NCI-H82 treated with DMSO at 0.1 percent for 48 hours (cell line): ENCODE measurements at regions not wholly inside any gene's neighbourhood (a gene's known extent, or its start where the extent isn't known, plus 50 kb on each side); places are given as distances from the start of the nearest gene placed in this dataset.

ENCODE experiments used
- DNase-seq: peaks from one replicate; lab custom pipeline; 2025; ENCODE audit not compliant: unreplicated experiment; lab: John Stamatoyannopoulos, UW

DNA sequence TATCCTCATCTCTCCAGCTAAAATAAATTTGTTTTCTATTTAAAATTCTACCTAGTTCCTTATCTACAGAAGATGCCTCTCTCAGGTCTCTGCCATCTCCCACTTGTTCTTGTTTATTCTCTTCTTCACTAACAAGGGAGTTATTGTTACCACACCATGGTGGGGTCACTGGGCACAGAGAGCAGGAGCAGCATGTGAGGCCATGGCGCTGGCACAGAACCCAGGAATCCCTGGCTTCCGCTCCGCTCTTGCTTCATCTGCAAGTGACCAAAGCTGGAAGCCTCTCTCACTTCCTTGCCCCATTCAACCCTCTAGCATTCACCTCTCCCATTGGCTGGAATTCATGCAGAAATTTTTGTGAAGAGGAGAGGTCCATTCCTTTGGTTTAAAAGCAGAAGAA lies 190.7 kb upstream of the NCAM1 start:
- DNase-seq, result no peak

DNA sequence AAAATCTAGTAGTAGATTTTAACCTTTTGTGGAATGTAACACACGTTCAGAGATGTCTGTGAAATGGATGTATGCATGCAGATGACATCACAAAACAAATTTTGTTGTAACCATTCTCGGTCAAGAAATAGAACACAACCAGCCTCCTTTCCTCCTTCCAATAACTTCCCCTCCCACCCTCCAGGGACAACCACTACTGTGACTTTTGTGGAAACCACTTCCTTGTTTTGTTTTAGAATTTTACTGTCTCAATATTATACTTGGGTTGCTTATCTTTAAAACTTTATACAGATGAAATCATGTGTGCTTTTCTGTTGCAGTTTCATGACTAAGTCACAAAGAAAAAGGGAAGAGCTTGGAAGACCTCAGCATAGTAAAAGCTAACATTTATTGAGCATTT lies 189.4 kb upstream of the NCAM1 start:
- no peak for DNase-seq

DNA sequence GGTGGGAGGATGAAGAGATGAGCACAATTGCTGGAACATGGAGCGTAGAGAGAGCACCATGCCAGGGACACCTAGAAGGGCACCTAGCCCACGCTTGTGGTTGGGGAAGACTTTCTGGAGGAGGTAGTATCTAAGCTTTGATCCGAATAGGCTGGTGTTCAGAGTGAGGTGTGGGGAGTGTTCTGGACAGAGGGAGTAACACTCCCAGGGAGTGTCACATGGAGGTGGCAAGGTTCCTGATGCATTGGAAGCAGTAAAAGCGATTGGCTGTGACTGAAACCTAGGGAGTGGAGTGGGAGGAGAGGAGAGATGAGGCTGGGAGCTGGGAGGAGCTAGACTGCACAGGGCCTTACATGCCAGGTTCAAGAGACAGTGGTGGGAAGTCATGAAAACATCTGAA lies 188.0 kb upstream of the NCAM1 start:
- DNase-seq, result no peak

DNA sequence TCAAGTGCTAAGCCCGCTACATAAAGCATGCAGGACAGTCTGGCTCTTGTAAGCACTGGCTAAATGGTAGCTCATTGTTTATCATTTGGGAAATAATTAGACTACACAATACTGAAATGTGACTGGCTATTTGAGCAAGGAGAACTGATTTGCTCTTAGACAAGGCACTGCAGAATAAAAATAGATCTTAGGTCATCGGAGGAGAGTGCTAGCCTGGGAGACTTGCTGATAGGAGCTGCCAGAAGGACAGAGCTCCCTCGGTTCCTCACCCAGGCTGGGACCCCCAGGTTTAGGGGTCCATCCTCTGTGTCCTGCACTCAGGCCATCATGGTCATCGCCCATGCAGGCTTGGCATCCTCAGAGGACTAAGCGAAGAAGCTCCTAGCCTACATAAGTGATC lies 184.4 kb upstream of the NCAM1 start:
- DNase-seq, result no peak

DNA sequence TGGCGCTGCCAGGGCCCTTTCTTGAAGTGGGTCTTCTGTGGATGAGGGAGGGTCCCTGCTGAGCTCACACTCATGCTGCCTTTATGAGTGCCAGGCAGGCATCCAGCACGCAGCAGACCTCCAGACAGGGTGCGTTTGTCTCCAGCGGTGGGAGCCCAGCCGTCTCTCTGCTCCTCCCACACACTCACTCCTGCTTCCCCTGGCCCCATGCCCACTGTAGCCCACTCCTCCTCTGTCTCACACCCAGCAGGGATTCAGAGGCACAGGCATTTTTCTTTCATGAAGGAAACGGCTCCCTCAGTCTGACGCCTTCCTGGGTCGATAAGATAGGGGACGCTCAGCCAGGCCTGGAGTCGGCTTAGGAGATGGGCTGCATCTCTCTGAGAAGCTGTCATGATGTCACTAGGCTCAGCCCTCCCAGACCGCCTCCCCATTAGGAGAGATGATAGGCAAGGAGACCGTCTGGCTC lies 183.9 kb upstream of the NCAM1 start:
- peak; percentile 53 for DNase-seq

DNA sequence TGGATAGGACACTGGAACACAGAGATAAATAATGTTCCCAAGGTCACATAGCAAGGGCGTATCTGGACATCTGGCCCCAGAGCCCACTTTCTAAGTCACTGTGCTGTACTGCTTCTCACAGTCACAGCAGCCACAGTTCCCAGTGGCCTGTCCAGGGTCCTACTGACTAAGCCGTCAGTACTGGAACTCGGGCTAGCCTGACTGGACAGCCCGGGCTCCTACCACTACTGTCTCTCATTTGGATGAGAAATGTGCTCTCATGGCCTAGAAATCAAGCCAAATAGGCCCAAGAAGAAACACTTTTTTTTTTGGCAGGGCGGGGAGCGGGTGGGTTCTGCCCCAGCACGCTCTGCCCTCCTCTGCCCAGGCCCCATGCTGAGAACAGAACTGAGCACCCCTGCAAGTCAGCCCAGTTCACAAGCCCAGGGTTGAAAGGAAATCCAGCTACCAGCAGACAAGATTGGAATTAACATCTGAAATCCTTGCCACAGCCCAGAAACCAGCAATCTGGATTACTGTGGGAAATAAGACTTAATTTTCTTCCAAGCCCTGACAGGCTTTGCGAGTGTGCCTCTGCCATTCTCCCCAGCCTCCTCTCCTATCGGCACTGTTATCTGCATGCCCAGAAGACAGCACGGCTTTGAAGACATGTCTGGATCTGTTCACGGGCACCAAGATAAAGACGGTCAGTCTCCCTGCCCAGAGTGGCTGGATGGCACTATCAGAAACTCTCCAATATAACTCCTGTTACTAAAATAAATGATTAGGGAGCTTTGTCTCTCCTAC lies 182.9 kb upstream of the NCAM1 start:
- DNase-seq, result no peak

DNA sequence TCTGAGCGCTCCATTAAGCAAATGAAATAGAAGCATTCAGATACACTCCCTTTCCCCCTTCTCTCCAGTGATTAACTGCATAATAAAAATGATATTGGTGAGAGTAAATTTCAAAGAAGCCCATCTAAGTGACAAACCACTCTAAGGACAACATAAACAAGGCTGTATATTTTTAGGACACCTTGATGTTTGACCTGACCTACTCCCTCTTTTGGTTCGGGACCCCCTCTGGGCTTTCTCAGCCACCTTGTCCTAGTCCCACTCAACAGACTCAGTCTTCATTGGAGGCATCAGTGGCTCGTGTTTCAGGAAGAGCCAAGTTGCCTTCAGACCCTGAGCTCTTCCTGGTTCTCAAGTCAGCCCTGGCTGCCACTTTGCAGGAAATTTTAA lies 182.3 kb upstream of the NCAM1 start:
- no peak for DNase-seq

DNA sequence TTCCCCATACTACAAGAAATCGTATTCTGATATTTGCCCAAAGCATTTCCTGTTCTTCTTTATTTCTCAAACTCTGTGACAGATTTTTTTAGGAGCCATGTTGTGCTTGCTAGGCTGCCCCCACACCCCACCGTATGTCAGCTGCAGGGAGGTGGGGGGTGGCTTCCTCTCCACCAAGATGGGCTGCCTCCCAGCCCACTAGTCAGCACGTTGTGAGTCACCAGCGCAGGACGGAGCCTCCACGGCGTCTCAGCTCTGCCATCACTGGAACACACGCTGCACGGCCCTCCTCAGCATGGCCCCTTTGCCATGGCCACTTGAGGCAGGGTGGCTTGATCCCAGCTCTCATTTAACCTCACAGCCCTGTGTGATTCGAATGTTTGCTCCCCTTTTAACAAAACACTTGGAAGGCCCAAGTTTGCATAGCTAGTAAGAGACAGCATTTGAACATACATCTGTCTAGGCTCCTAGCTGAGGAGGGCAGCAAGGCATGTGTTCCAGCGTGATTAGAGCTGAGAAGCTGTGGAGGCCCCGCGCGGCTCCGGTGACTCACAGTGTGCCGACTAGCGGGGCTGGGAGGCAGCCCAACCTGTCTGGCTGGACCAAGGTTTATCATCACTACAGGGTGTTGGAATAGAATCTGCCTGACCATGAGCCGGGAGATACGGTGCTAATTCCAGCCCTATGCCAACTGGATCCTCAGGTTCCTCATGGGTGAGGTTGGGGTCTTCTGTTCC lies 180.7 kb upstream of the NCAM1 start:
- no peak for DNase-seq

DNA sequence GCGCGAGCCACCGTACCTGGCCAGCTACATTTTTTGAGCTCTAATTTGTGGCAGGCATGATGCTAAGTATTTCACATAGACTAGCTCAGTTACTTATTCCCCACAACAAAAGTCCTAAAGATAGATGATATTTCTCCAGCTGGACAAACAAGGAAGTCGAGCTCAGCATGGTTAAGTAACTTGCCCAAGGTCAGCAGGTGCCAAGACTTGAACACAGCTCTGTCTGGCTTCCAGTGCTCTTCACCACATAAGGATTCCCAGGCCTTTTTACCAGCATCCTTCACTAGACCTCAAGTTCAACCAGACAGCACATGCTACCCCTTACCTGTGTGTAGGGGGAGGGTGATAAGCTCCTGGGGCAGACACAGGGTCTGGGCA lies 177.3 kb upstream of the NCAM1 start:
- no peak for DNase-seq

DNA sequence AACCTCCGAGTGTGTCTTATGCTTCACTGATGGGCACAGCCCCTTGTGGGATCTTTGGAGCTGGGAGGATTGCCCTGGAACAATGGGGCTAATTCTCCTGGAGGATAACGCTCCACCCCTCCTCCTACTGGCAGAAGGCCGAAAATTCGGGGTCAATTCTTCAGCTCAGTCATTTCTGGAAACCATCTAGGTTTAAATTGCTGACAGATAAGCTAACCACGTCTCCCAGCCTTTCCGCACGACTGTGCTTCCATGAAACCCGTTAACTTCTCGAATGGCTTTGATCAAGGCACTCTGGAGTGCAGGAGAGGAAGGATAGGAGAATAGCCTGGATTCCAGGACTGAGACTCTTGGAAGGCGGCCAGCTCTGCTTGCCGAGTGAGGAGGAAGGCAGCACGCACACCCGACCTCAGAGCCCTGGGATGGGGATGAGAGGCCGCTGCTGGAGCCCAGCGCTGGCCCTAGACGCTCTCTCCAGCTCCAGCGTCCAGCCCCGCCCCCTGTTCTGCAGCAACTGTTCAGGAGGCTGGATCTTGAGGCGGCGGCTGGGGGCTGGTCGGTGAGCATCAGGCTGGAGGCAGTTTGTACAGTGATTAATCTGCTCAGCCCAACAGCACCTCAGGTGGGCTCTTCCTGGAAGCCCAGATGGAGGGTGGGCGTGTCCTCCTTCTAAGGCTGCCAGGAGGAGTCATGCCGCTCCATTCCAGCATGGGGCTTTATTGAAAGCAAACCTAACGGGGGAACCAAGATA lies 176.7 kb upstream of the NCAM1 start:
- DNase-seq, result peak; percentile 75

DNA sequence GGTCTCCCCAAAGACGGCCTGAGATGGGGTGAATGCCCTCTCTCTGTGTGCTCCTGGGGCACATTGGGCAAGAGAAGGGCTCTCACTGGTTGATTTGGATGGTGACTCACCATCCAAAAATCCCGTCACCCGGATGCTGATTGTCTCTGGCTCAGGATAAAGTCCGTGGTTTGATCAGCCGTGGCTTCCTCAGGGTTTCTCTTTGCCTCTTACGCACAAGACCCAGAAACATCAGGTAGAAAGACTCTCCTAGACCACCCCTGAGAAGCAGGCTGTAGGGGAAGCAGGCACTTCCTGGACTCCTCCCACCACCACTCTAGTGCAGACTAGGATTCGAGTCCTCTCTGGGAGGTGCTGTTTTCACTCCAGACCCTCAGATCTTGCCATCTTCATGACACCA lies 176.1 kb upstream of the NCAM1 start:
- DNase-seq, result no peak

DNA sequence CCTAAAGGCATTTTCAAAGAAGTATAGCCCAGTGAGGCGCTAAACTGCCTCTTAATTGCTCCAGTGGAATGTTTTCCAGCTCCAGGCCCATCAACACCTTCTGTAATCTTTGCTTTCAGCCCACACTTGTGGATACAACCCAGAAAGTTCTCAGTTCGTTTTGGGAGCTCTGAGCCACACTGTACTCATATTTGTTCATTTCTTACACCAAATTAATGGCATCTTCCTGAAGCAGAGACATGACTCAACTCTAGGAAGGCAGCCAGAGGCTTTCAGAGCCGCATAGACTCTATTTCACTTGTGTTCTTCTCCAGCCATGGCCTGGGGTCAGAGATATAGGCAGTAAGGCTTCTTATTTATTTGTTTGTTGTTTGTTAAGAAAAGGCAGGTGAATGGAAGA lies 175.5 kb upstream of the NCAM1 start:
- DNase-seq, result no peak

DNA sequence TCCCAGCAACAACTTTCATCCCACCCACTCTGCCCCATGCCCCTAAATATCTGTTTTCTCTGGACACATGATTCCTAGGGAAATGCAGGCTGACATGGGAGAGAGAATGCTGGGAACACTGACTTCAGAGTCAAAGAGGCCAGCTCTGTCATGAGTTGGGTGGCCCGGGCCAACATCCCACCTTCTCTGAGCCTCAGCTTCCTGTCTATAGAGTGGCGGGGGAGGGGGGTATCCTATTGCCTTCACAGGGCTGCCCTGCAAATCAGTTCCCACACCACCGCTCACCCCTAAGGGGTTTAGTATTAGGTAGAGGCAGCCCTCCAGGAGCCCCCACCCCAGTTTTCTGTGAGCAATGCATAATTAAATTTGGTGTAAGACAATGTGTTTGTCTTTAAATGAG lies 175.0 kb upstream of the NCAM1 start:
- no peak for DNase-seq

DNA sequence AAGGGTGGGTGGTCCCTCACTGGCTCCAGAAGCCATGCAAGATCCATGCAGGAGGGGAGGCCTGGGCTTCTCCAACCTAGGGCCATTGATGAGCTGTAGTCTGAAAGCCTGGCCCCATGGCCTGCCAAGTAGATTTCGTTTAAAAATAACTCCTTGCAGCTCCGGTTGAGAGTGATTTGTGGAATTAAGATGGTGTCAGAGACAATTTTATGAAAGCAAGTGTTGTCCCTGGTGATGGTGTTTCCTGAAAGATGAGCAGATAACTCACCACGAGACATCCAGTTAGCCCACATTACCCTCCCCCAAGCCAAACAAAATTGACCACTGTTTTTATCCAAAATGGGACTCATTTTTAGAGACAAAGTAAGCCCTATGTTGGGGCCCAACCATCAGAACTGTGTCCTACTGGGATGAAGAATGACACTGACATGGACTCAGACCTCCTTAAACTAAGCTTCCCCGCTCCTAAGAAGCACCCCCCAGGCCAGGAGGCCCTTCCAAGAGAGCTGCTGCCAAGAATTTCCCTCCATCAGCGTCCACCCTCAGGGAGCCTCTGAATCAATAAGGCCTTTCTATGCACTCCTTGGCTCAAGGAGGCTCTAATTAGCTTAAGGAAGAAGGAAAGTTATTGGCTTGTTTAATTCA lies 174.2 kb upstream of the NCAM1 start:
- no peak for DNase-seq

DNA sequence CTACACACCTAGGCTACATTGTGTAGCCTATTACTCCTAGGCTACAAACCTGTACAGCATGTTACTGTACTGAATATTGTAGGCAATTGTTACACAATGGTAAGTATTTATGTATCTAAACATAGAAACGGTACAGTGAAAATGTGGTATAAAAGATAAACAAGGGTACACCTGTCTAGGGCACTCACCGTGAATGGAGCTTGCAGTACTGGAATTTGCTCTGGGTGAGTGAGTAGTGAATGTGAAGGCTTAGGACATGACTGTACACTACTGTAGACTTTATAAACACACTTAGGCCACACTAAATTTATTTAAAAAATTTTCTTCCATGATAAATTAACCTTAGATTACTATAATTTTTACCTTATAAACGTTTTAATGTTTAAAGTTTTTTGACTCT lies 171.7 kb upstream of the NCAM1 start:
- DNase-seq, result no peak

DNA sequence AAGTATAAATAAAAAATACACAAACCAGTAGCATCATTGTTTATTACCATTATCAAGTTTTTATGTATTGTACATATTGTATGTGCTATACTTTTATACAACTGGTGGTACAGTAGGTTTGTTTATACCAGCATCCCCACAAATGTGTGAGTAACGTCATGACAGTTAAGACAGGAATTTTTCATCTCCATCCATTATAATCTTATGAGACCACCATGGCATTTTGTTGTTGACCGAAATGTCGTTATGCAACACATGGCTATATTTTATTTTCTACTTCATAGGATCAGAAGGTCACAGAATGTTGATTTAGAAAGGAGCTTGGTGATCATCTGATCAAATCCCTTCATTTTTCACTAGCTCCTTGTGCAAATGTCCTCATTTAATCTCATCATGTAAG lies 170.9 kb upstream of the NCAM1 start:
- DNase-seq, result no peak

DNA sequence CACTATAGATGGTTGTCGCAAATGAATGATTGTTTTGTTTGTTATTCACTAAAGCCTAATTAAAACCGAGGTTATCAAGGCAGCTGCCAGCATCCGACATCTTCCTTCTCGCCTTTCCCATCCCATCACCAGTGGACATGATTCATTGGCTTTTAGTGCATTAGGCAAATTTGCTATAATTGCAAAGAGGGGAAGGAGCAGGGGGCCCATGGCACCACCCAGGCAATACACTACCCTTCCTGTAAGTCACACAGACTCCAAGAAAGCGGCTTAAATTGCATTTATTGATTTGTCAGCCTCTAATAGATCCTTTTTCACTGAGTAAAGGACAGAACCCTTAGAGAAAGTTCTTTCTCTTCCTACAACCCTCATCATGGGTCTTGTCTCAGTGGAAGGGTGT lies 169.2 kb upstream of the NCAM1 start:
- no peak for DNase-seq

DNA sequence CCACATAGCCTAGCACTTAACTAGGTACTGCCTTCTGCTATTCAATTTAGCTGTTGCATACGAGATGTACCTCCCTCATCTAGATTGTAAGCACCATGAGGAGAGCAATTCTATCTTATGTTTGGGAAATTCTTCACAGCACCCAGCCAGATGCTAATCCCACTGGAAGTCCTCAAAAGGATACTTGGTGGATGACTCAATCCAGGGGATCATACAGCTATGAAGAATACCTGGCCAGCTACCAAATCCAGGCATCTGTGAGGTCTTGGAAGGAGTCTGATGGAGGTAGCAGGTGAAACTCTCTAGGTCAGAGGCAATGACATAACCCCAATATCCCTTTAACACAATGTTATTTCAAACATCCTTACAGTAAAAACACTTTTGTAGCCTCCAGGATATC lies 167.8 kb upstream of the NCAM1 start:
- no peak for DNase-seq

DNA sequence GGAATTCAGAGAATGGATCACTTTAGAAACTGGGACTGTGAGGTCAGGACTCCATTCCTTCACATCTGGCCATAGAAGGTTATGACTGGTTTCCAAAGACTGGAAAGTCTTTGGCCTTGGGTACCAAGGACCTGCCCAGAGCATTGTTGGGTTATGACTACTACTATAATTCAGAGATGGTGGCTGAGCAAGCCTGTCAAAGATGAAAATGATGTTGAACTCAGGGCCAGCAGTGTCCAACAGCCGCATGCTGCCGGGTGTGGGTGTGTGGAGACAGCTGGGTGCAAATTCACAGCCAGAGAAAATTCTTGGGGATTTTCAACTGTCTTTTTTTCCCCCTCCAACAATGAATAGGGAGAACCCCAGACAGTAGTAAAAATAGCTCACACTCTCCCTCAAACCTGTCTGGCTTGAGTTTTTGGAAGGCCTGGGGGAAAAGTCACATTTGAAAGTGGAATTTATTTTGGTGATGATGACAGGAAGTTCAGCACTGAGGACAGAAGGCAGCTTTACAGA lies 166.8 kb upstream of the NCAM1 start:
- DNase-seq, result no peak

DNA sequence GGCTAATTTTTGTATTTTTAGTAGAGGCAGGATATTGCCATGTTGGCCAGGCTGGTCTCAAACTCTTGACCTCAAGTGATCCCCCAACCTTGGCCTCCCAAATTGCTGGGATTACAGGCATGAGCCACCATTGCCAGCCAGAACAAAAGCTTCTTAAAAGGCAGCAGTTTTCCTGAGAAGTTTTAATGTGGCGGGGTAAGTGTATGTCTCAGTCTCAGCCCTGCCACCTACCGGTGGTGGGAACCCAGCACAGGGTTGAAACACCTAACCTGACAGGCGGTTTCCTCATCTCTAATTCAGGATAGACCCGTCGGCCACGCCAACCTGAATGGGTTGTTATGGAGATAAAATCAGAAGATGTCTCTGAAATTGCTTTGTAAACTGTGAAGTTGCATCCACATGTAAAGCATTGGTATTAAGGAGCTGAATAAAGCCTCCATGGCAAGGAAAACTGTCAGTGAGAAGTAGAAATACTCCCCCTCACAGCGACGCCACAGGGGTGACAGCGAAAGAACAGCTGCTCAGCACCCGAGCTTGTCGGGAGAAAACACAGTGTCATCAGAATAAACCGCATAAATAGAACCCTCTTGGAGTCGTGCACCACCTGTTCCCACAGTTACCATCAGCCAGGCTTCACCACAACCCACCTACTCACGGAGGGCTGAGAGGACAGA lies 165.9 kb upstream of the NCAM1 start:
- peak; percentile 49 for DNase-seq
